Lower leg skin (tissue), 4 donors: ENCODE measurements at regions not wholly inside any gene's neighbourhood (a gene's known extent, or its start where the extent isn't known, plus 50 kb on each side); places are given as distances from the start of the nearest gene placed in this dataset.
"Not testable (repeated sequence)": the region's sequence is repeated elsewhere in the genome, so short reads cannot be mapped to it uniquely, and the experiment has no call there.

Experiments used
- DNase-seq, 2 donors: peaks; one replicate each; pipeline ENCODE4 v3.0.0-alpha.2; 2019; ENCODE audit warnings: low spot score in 2 of 2
- H3K4me3 ChIP-seq: fragments of 200-600 bp; sonication (generic); 2 replicates; pipeline ENCODE4 v1.5.1; 2017; ENCODE audit warnings: mild to moderate bottlenecking, low read depth; ENCODE audit not compliant: poor library complexity, severe bottlenecking
- POLR2A ChIP-seq, 2 donors: fragments of 450-650 bp; IDR thresholded peaks; one replicate each; pipeline ENCODE4 v1.6.1; 2016 to 2017; ENCODE audit warnings: antibody characterized with exemption in 2 of 2, mild to moderate bottlenecking in 1 of 2, moderate library complexity in 1 of 2
- WGBS, 2 donors: methylation state at CpG; one replicate each; pipeline ENCODE4 v1.1.5; 2018; 5-methylcytosine and 5-hydroxymethylcytosine counted together
- intact Hi-C: fragments of 100-400 bp; cut with DNase I; formaldehyde crosslinking; loops from one replicate; pipeline ENCODE4 v1.15.0; 2023; ENCODE audit warnings: low total_unique reads
- TF ChIP-seq, protein P1 (sequence below), 3 donors: fragments of 450-650 bp; IDR thresholded peaks; one replicate each; pipeline ENCODE4 v1.5.1; 2016; ENCODE audit warnings: antibody characterized with exemption in 3 of 3, mild to moderate bottlenecking in 3 of 3, moderate library complexity in 2 of 3

DNA sequence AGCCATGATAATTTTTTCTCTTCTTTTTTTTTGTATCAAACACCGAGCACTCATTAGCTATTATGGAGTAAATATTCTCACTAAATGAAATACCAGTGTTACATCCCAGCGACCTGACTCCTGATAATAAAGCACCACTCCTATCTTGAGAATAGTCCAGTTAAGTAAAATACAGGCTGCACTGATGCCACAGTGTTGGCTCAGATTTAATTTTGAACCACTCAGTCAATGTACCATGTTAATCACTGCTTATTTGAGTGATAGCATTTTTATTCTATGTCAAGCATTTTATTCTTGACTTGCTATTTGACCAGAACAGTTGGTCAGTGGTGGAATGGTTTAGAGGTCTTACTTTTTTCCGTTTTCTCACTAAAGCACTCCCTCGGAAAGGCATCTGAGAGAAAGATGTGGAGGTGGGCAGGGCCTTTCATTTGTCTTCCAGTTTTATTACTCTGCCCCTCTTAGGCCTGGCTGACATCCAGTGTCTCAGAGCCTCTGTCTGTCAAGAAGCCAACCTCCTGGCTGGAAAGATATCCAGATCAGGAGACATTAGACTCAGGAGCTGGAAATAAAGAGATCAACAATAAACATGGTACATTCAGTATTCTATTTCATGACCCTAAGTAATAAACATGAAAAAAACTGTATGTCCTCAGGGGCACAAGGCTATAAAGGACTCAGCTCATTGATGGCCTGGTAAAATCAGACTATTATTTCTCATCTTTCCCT lies 457.8 kb downstream of the EPM2A start:
- 72 to 73% methylated on average over 4 of the region's 4 CpGs for WGBS, 2 donors
- TF ChIP-seq, protein P1, sequence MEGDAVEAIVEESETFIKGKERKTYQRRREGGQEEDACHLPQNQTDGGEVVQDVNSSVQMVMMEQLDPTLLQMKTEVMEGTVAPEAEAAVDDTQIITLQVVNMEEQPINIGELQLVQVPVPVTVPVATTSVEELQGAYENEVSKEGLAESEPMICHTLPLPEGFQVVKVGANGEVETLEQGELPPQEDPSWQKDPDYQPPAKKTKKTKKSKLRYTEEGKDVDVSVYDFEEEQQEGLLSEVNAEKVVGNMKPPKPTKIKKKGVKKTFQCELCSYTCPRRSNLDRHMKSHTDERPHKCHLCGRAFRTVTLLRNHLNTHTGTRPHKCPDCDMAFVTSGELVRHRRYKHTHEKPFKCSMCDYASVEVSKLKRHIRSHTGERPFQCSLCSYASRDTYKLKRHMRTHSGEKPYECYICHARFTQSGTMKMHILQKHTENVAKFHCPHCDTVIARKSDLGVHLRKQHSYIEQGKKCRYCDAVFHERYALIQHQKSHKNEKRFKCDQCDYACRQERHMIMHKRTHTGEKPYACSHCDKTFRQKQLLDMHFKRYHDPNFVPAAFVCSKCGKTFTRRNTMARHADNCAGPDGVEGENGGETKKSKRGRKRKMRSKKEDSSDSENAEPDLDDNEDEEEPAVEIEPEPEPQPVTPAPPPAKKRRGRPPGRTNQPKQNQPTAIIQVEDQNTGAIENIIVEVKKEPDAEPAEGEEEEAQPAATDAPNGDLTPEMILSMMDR (IDR thresholded peaks at IDR 0.05): no peak
- TF ChIP-seq POLR2A (IDR thresholded peaks at IDR 0.05): no peak
- no peak for DNase-seq
- H3K4me3 ChIP-seq: no peak overlapping the region
- intact Hi-C loops: no loop called here

DNA sequence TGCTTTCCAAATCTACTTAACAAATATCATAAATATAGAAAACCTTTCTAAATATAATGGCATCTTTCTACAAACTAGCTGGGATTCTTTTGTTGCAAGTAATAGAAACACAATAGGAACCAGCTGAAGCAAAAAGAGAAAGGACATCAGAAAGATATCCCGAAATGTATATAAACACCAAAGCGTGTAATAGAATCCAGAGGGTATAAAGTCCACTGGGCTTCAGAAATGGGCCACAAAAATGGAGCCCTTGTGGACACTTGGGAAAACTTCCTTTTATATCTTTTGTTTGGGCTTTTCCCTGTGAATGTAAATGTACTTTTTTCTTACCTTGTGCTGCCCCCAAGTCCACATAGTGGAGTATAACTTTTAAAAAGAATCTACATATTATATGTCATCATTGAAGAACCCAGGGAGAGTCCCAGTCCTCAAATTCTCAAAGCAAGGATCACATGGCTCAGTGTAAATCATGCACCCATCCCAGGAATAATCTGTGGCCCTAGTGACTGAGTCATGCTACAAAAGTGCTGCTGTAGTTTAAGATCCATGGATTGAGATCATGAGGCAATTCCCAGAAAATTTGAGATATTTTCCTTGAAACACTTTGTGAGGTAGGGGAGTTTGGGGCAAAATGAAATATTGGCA lies 457.0 kb downstream of the EPM2A start:
- H3K4me3 ChIP-seq: no peak overlapping the region
- no peak for TF ChIP-seq POLR2A (IDR thresholded peaks at IDR 0.05)
- TF ChIP-seq, protein P1 (IDR thresholded peaks at IDR 0.05): no peak
- intact Hi-C loops: no loop called here
- DNase-seq: no peak
- WGBS, 2 donors: 70 to 78% methylated on average over 2 of the region's 2 CpGs

DNA sequence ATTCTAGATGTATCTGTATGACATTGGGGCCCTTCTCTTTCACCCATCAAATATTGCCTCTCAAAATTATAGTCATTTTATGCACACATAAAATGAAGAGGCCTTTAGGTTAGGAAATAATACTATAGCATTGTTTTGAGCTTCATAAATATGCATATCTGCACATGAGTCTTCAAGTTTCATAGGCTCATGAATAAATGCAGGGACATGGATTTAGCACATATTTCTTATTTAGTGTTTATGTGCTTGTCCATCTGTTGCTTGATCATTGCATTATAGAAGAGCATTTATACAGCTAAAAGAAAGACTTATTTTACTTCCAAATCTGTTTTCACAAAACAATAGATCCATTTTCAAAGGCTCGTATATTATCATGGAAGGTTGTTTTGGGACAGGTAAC lies 455.8 kb downstream of the EPM2A start:
- no peak for DNase-seq
- no peak overlapping the region for H3K4me3 ChIP-seq
- intact Hi-C loops: no loop called here
- 90 to 94% methylated on average over 1 of the region's 1 CpG for WGBS, 2 donors
- TF ChIP-seq, protein P1 (IDR thresholded peaks at IDR 0.05): no peak
- TF ChIP-seq POLR2A (IDR thresholded peaks at IDR 0.05): no peak

DNA sequence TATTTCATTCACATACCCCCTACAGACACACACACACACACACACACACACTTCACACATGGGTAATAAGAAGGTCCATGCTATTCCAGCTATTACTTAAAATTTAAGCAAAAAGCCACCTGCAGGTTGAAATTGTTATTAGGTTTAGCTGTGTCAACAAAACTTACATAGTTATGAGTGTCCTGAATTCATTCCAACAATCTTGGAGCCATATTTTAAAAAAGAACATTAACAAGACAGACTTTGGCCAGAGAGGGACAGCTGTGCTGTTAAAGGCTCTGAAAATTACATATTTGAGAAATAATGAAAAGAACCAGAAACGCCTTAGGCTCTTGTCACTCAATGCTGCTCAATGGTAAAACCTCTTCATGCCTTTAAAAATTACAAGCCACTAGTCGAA lies 455.3 kb downstream of the EPM2A start:
- TF ChIP-seq, protein P1 (IDR thresholded peaks at IDR 0.05): no peak
- no peak for TF ChIP-seq POLR2A (IDR thresholded peaks at IDR 0.05)
- WGBS, 2 donors: 51 to 54% methylated on average over 2 of the region's 2 CpGs
- H3K4me3 ChIP-seq: no peak overlapping the region
- intact Hi-C loops: no loop called here
- DNase-seq: no peak

DNA sequence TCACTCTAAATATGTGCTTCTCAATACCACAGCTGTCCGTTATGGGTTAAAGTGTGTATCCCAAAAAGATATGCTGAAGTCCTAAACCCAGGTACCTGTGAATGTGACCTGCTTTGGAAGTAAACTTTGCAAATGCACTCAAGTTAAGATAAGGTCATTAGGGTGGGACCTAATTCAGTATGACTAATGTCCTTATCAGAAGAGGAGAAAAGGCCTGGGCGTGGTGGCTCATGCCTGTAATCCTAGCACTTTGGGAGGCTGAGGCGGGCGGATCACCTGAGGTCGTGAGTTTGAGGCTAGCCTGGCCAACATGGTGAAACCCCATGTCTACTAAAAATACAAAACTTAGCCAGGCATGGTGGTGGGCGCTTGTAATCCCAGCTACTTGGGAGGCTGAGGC lies 452.1 kb downstream of the EPM2A start:
- WGBS, 2 donors: 83 to 89% methylated on average over 6 of the region's 6 CpGs
- DNase-seq: not testable (repeated sequence)

DNA sequence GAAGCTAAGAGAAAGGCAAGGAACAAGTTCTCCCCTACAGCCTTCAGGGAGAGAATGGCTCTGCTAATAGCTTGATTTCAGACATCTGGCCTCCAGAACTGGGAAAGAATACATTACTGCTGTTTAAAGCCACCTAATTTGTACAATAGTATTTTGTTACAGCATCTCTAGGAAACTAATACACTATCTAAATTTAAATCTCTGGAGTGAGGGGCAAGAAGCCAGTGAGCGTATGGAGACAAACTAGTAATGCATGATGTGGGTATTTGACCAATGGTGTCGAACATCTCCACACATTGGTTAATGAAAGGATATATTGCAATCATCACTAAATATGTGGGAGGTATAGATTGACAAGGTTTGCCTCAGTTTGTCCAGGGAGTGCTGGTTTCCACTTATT lies 451.5 kb downstream of the EPM2A start:
- intact Hi-C loops: no loop called here
- DNase-seq: no peak
- 95 to 97% methylated on average over 2 of the region's 2 CpGs for WGBS, 2 donors
- H3K4me3 ChIP-seq: no peak overlapping the region
- TF ChIP-seq, protein P1 (IDR thresholded peaks at IDR 0.05): no peak
- TF ChIP-seq POLR2A (IDR thresholded peaks at IDR 0.05): no peak

More for the DNA sequence above, 452.1 kb downstream of the EPM2A start:
- H3K4me3 ChIP-seq, intact Hi-C loops: not testable (repeated sequence)
